Right lobe of liver (tissue), 4 donors: ENCODE measurements at regions not wholly inside any gene's neighbourhood (a gene's known extent, or its start where the extent isn't known, plus 50 kb on each side); places are given as distances from the start of the nearest gene placed in this dataset.

ENCODE experiments used
- POLR2A ChIP-seq: fragments of 450-650 bp; IDR thresholded peaks from one replicate; pipeline ENCODE4 v1.6.1; 2017; ENCODE audit warnings: antibody characterized with exemption, mild to moderate bottlenecking
- TF ChIP-seq, protein P1 (sequence below), 4 donors: fragments of 200-600 bp in 3 of 4; fragments of 450-650 bp in 1 of 4; IDR thresholded peaks; one replicate each; pipeline versions ENCODE4 v1.5.1 to v1.8.0; 2016 to 2022; ENCODE audit warnings: antibody characterized with exemption in 4 of 4, mild to moderate bottlenecking in 2 of 4
- donor health status: DM: no; HTN: no; CAD: no.
- donor health status: DM: no; HTN: no; CAD: no.
- donor health status: DM: no; HTN: yes; CAD: no.

DNA sequence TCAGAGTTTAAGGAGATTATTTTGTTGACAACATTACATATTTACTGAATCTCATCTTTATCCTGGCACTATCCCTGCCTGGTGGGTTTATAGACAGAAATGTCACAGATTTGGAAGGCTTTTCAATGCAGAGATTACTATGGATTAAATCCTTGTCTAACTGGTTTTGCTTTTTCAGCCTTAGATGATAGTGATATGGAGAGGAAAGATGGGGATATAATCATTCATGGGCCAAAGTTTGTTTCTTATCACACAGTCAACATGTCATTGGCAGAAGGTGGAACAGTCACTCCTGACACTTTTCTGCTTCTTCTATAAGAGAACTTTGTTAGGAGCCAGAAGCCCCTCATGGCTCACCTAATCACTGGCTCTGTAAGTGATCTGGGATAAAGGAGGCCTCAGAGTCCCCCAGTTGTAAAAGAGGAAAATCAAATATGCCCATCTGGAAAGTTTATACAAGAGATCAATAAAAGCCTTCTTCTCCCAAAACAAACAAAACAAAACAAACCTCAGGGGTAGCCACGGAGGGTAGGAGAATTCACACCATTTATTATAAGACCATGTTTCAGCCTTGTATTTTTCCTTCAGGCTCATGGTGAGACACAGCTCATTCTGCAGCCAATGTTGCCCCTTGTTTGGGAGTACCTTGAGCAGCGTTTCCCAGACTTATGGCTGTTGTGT lies 101.2 kb downstream of the PCSK1 start:
- TF ChIP-seq, protein P1, sequence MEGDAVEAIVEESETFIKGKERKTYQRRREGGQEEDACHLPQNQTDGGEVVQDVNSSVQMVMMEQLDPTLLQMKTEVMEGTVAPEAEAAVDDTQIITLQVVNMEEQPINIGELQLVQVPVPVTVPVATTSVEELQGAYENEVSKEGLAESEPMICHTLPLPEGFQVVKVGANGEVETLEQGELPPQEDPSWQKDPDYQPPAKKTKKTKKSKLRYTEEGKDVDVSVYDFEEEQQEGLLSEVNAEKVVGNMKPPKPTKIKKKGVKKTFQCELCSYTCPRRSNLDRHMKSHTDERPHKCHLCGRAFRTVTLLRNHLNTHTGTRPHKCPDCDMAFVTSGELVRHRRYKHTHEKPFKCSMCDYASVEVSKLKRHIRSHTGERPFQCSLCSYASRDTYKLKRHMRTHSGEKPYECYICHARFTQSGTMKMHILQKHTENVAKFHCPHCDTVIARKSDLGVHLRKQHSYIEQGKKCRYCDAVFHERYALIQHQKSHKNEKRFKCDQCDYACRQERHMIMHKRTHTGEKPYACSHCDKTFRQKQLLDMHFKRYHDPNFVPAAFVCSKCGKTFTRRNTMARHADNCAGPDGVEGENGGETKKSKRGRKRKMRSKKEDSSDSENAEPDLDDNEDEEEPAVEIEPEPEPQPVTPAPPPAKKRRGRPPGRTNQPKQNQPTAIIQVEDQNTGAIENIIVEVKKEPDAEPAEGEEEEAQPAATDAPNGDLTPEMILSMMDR (IDR thresholded peaks at IDR 0.05) = no peak
- TF ChIP-seq POLR2A = no peak
